Gastrocnemius medialis (tissue), 4 donors: ENCODE measurements at regions not wholly inside any gene's neighbourhood (a gene's known extent, or its start where the extent isn't known, plus 50 kb on each side); places are given as distances from the start of the nearest gene placed in this dataset.

Experiments
- CTCF ChIP-seq, 5 experiments: fragments of 450-650 bp in 3 of 5; fragments of 200-600 bp in 2 of 5; sonication (generic) in 2 of 5; IDR thresholded peaks in 4 of 5; conservative IDR thresholded peaks in 1 of 5; 1 replicate in 4 of 5; 2 replicates in 1 of 5; pipeline ENCODE4 v1.5.1; 2016 to 2019; ENCODE audit warnings: antibody characterized with exemption in 5 of 5, mild to moderate bottlenecking in 3 of 5, moderate library complexity in 3 of 5
- POLR2A ChIP-seq, 2 donors: fragments of 450-650 bp; IDR thresholded peaks; one replicate each; pipeline ENCODE4 v1.6.1; 2017; ENCODE audit warnings: antibody characterized with exemption in 2 of 2, mild to moderate bottlenecking in 2 of 2, moderate library complexity in 2 of 2

- TF ChIP-seq POLR2A (IDR thresholded peaks at IDR 0.05) (no peak), CTCF (IDR thresholded peaks at IDR 0.05 in 4 of 5, conservative IDR thresholded peaks at IDR 0.05 in 1 of 5) (no peak)
Measured at GRCh38 chr3:31294430-31295149, 238.1 kb upstream of the STT3B start.
